ENCODE measurements at regions not wholly inside any gene's neighbourhood (a gene's known extent, or its start where the extent isn't known, plus 50 kb on each side); places are given as distances from the start of the nearest gene placed in this dataset.

- Histone ChIP-seq H3K9me3 (no peaks in the 10 kb centered on the region), H3K27ac (peak overlapping the region; percentile 24 to 40), H3K4me1 (ENCODE audit: control insufficient read depth in 1 of 2, low read depth in 2 of 2) (peaks cover 9 to 24% of the 10 kb centered on the region in 2 donors), H3K4me3 (peak overlapping the region; percentile 40), H3K27me3 (replicated peaks; ENCODE audit: insufficient read depth) (no peaks in the 10 kb centered on the region), H3K36me3 (no peaks in the 10 kb centered on the region)
- TF ChIP-seq, protein P1, sequence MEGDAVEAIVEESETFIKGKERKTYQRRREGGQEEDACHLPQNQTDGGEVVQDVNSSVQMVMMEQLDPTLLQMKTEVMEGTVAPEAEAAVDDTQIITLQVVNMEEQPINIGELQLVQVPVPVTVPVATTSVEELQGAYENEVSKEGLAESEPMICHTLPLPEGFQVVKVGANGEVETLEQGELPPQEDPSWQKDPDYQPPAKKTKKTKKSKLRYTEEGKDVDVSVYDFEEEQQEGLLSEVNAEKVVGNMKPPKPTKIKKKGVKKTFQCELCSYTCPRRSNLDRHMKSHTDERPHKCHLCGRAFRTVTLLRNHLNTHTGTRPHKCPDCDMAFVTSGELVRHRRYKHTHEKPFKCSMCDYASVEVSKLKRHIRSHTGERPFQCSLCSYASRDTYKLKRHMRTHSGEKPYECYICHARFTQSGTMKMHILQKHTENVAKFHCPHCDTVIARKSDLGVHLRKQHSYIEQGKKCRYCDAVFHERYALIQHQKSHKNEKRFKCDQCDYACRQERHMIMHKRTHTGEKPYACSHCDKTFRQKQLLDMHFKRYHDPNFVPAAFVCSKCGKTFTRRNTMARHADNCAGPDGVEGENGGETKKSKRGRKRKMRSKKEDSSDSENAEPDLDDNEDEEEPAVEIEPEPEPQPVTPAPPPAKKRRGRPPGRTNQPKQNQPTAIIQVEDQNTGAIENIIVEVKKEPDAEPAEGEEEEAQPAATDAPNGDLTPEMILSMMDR (IDR thresholded peaks at IDR 0.05), result no peak
- peak; percentile 83 for ATAC-seq (ENCODE audit: insufficient number of reproducible peaks, low FRiP score, low read depth)
- no peak for DNase-seq (ENCODE audit: low spot score)
Measured at GRCh38 chr6:2376429-2377355, 131.3 kb upstream of the GMDS start.

DNA sequence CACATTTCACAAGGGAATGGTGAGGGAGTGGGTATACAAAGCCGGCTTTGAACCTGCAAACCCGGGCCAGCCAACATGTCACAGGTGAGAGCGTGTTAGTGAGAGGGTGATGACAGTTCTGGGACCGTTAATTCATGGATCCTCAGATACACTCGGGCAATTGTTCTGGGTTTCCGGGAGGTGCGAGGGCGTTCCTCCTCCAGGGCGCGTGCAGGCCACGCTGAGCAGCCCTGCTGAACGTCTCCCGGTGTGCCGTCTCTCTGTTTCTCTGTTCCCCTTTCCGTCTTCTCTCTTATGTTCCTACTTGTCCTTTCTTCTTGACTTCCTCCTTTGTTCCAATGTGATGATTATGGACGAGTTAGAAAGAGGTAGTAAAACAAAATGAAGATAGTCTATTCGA is 130.0 kb upstream of the GMDS start:
- Histone ChIP-seq H3K36me3 (no peaks in the 10 kb centered on the region), H3K4me1 (ENCODE audit: control insufficient read depth in 1 of 2, low read depth in 2 of 2) (peaks cover 9 to 20% of the 10 kb centered on the region in 2 donors), H3K27ac (no peak overlapping the region), H3K27me3 (replicated peaks; ENCODE audit: insufficient read depth) (no peaks in the 10 kb centered on the region), H3K9me3 (no peaks in the 10 kb centered on the region), H3K4me3 (no peak overlapping the region)
- TF ChIP-seq, protein P1 (IDR thresholded peaks at IDR 0.05), result no peak
- ATAC-seq (ENCODE audit: insufficient number of reproducible peaks, low FRiP score, low read depth), result no peak
- no peak for DNase-seq (ENCODE audit: low spot score)

DNA sequence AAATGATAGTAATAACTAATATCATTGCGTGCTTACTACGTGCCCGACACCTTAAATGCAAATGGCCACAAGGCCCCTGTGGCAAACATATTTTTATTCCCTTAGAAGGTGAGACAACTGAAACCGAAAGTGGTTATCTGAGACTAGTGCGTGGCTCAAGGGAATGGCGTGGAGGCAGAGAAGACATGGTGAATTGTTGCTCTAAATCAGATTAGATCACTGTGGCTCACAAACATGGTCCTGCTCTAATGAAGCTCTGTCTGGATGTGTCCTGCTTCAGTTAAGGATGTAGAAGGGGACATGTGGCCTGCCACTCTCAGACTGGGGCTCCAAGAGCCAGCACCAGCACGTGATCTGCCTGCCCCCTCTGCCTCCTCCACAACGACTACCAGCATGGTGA is 124.2 kb upstream of the GMDS start:
- ATAC-seq (ENCODE audit: insufficient number of reproducible peaks, low FRiP score, low read depth) (no peak), DNase-seq (ENCODE audit: low spot score) (no peak)
- Histone ChIP-seq H3K4me1 (ENCODE audit: control insufficient read depth in 1 of 2, low read depth in 2 of 2) (no peaks in the 10 kb centered on the region), H3K4me3 (no peak overlapping the region), H3K36me3 (no peaks in the 10 kb centered on the region), H3K27ac (no peak overlapping the region), H3K9me3 (no peaks in the 10 kb centered on the region), H3K27me3 (replicated peaks; ENCODE audit: insufficient read depth) (no peaks in the 10 kb centered on the region)
- TF ChIP-seq, protein P1 (IDR thresholded peaks at IDR 0.05), result no peak

DNA sequence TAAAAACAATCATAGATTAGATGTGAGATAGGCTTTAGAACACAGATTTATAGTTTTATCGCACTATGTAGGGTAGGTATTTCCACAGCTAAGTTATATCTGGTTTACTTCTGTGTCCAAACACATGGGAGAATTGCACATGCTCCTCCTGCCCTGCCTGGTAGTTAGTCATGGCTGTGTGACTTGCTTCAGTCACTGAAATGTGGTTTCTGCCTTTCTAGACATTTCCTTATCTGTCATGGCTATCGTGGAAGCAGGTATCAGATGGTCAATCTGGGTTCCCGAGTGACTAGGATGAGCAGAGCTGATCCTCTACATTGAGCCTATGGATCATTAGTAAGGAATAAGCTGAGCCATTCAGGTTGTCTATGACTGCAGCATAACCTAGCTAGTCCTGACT is 117.8 kb upstream of the GMDS start:
- Histone ChIP-seq H3K9me3 (no peaks in the 10 kb centered on the region), H3K4me3 (no peak overlapping the region), H3K4me1 (ENCODE audit: control insufficient read depth in 1 of 2, low read depth in 2 of 2) (no peaks in the 10 kb centered on the region), H3K27me3 (replicated peaks; ENCODE audit: insufficient read depth) (no peaks in the 10 kb centered on the region), H3K36me3 (no peaks in the 10 kb centered on the region), H3K27ac (no peak overlapping the region)
- ATAC-seq (ENCODE audit: insufficient number of reproducible peaks, low FRiP score, low read depth), result no peak
- TF ChIP-seq, protein P1 (IDR thresholded peaks at IDR 0.05), result no peak
- no peak for DNase-seq (ENCODE audit: low spot score)

- Histone ChIP-seq H3K4me3 (no peak overlapping the region), H3K9me3 (no peaks in the 10 kb centered on the region), H3K36me3 (no peaks in the 10 kb centered on the region), H3K4me1 (ENCODE audit: control insufficient read depth in 1 of 2, low read depth in 2 of 2) (peaks cover 3 to 7% of the 10 kb centered on the region in 2 donors), H3K27ac (no peak overlapping the region), H3K27me3 (replicated peaks; ENCODE audit: insufficient read depth) (no peaks in the 10 kb centered on the region)
- no peak for DNase-seq (ENCODE audit: low spot score)
- ATAC-seq (ENCODE audit: insufficient number of reproducible peaks, low FRiP score, low read depth), result no peak
- TF ChIP-seq, protein P1 (IDR thresholded peaks at IDR 0.05), result no peak
Measured at GRCh38 chr6:2361195-2361594, 115.8 kb upstream of the GMDS start.

All from thoracic aorta (tissue), 2 donors.